Endothelial cell of umbilical vein (primary cell): ENCODE measurements at regions not wholly inside any gene's neighbourhood (a gene's known extent, or its start where the extent isn't known, plus 50 kb on each side); places are given as distances from the start of the nearest gene placed in this dataset.

ENCODE experiments used
- CTCF ChIP-seq, 2 donors: IDR thresholded peaks; 1 replicate in 1 of 2; 2 replicates in 1 of 2; pipeline ENCODE4 v1.5.1; 2011; ENCODE audit warnings: low read length in 2 of 2, mild to moderate bottlenecking in 2 of 2, moderate library complexity in 2 of 2, control low read depth in 1 of 2, inconsistent platforms in 1 of 2, low read depth in 1 of 2; ENCODE audit not compliant: insufficient read depth in 1 of 2; ENCODE audit errors: extremely low read depth in 1 of 2
- MAX ChIP-seq: IDR thresholded peaks from 2 replicates; pipeline ENCODE4 v1.6.1; 2011; ENCODE audit not compliant: insufficient read depth, insufficient read length

DNA sequence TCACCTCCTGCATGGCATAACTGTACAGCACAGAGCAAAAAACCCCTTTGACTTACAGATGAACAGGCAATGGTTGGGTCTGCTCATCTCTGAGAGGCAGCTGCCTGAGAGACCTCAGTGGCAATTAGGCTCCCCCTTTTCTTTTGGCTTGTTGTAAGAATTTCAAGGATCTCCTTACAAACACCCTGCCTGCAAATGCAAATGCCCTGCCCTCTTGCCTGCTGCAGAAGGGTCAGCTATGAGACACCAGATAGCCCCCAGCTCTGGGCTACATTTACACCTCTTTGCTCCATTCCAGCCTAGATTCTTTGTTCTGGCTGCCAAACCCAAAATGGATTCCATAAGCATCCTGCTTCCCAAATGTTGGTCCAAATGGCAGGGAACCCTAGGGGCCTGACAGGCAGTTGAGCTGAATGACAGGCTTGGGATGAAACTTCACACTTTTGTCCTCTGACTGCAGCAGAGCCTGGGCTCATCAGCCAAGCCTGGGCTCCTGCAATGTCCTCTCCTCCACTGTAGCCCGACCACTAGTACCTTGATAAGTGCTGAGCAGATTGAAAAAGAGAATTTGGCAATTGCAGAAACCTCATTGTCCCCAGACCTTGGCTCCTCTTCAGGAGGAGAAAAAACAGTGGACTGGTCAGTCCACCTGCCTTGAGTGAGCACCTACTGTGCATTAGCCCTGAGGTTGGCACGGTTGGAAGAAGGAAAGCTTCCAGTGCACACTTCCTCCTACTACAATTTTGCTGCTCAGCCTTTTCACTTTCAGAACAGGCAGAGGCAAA lies 678.3 kb downstream of the BCL11A start:
- TF ChIP-seq CTCF (IDR thresholded peaks at IDR 0.05; ENCODE audit: extremely low read depth in 1 of 2, insufficient read depth in 1 of 2, low read depth in 1 of 2, low read length in 2 of 2): no peak
- TF ChIP-seq MAX: no peak
